GM12891 (cell line): ENCODE measurements at regions not wholly inside any gene's neighbourhood (a gene's known extent, or its start where the extent isn't known, plus 50 kb on each side); places are given as distances from the start of the nearest gene placed in this dataset.
"Not testable (repeated sequence)": the region's sequence is repeated elsewhere in the genome, so short reads cannot be mapped to it uniquely, and the experiment has no call there.

Experiments used
- DNase-seq: peaks from one replicate; pipeline ENCODE4 v3.0.0; 2011; ENCODE audit warnings: low spot score; ENCODE audit not compliant: insufficient read length
- FAIRE-seq: peaks from 2 replicates; lab custom pipeline; 2011; peaks lifted over from hg19 to GRCh38; lab: Jason Lieb, UNC
- PAX5 ChIP-seq: IDR thresholded peaks from 2 replicates; pipeline ENCODE4 v1.6.1; 2011; ENCODE audit warnings: low read length, moderate library complexity, mild to moderate bottlenecking; ENCODE audit not compliant: insufficient read depth, severe bottlenecking
- POLR2A ChIP-seq: IDR thresholded peaks from 2 replicates; pipeline ENCODE4 v1.6.1; 2011; ENCODE audit warnings: low read depth, low read length, control low read depth
- POLR2AphosphoS5 ChIP-seq: IDR thresholded peaks from 2 replicates; pipeline ENCODE4 v1.6.1; 2011; ENCODE audit warnings: low read depth, low read length, control low read depth
- POU2F2 ChIP-seq: IDR thresholded peaks from 2 replicates; pipeline ENCODE4 v1.6.1; 2011; ENCODE audit warnings: low read depth, mild to moderate bottlenecking, control low read depth, low read length, moderate library complexity
- SPI1 ChIP-seq: IDR thresholded peaks from 2 replicates; pipeline ENCODE4 v1.6.1; 2011; ENCODE audit warnings: low read depth, low read length, control low read depth
- TAF1 ChIP-seq: IDR thresholded peaks from 2 replicates; pipeline ENCODE4 v1.6.1; 2011; ENCODE audit warnings: low read depth, low read length, control low read depth

DNA sequence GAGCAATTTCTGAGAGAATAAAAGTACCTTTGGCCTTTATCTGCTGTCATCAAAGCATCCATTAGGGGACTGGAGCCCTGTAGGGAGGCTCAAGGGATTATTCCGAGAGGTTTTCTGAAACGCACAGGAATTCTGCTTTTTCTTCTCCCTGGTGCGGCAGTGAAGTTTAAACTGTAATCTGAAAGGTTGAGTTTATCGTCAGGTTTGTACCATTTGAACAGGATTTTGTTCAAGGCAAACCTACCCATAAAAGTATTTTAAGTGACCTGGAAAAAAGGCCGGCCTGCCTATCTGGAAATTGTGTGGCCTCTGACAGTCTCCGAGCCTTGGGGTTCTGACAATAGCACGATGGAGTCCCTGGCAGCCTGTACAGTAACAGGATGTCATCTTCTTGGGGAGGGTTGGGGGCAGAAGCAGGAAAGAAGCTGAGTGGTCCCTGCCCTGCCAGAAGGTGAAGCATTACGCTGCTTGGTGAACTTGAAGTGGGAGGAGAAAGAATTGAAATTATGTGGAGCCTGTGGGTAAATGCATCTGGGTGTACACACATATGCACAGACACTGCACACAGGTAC lies 272.0 kb downstream of the CYRIA start:
- FAIRE-seq (no peak), DNase-seq (no peak)
- TF ChIP-seq PAX5 (no peak), POU2F2 (no peak), SPI1 (no peak), POLR2A (no peak), TAF1 (no peak), POLR2AphosphoS5 (no peak)

DNA sequence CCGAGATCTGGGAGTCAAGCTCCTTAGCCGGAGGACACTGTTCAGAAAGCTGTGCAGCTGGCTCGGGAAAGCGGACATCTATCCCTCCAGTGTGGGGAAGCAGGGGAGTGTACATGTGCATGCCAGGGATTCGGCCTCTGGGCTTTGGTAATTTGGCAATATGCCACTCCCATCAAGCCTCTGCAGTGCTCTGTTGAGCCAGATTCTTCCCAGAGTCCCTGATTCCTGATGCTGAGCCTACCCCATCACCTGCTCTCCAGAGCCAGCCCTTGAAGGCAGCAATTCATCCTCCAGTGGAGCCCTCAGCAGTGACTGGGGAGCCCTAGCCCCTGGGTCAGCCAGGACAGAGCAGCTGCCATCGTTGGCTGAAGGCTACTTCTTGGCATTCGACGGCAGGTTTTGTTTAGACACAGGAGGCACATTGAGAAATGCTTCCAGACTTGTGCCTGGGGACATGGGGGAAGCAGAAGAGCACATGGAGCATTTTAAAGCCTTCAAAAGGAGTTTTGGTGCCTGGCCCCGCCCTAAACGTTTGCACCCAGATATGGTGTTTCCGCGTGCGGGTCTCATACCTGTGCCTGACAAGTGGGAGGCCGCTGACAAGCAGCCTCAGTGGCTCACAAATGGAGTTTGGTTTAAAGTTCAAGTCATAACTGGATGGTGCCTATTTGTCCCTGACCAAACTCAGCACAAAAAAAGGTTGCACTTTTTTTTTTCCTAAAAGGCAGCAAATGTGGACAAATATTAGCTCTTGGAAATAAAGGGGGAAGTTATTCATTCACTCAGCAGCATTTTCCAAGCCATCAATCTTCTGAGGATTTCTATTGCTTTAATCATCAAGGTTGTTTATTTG lies 272.8 kb downstream of the CYRIA start:
- no peak for FAIRE-seq
- TF ChIP-seq SPI1, result no peak
- no peak for TF ChIP-seq TAF1
- no peak for TF ChIP-seq POU2F2
- TF ChIP-seq POLR2AphosphoS5, result no peak
- TF ChIP-seq PAX5, result no peak
- no peak for TF ChIP-seq POLR2A
- DNase-seq, result no peak

DNA sequence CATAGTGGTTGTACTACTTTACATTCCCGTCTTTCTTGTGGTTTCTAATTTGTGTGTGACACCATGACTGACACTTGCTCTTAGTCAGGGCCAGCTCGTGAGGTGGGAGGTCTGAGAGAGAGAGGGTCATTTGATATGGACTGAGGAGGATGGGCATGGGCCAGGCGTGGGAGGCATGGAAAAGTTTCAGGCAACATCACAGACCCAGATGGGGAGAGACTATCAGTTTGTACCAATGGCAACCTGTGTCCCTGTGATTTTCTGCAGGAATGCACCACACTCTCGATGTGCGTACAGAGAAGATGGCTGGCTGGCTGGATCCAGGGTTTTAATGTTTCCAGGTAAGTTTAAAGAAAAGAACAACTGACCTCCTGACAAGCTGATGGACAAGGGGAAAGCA lies 273.6 kb downstream of the CYRIA start:
- DNase-seq (no peak), FAIRE-seq (no peak)
- TF ChIP-seq PAX5 (no peak), SPI1 (no peak), POLR2A (no peak), POU2F2 (no peak), POLR2AphosphoS5 (no peak), TAF1 (no peak)

DNA sequence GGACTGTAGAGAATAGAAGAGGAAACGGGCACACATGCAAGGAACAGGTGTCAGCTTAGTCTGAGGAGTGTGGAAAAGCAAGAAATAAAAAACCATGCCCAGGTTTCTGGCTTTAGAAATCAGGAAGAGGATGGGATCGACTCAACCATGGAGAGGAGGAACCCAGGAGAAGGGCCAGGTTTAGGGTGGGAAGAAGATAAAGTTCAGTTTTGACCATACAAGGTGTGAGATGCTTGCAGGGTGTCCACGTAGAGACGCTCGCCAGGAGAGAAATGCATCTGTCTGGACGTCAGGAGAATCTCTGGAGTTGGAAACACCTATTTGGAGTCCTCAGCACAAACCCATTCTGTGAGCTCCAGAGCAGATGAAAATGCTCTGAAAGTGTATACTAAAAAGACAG lies 275.1 kb downstream of the CYRIA start:
- DNase-seq (no peak), FAIRE-seq (no peak)
- TF ChIP-seq POLR2A, result no peak
- TF ChIP-seq POU2F2, result no peak
- no peak for TF ChIP-seq SPI1
- no peak for TF ChIP-seq TAF1
- TF ChIP-seq POLR2AphosphoS5, result no peak
- TF ChIP-seq PAX5, result no peak

DNA sequence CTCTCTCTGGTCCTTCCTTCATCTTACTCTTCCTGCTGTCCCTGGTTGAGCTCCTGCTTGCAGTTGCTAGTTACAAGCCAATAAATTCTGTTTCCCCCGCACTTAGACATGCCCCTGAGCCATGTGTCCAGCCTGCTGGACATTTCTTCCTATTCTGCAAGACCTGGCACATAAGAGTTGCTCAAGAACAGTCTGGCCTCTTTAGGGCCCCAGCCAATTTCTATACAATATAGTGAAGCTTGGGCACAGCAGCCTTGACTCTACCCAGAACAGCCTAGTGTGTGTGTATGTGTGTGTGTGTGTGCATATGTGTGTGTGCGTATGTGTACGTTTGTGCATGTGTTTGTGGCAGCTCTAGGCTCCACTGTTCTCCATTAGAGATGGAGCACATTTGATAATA lies 276.0 kb downstream of the CYRIA start:
- DNase-seq, result no peak
- FAIRE-seq, result no peak
- no peak for TF ChIP-seq SPI1
- no peak for TF ChIP-seq TAF1
- TF ChIP-seq POLR2AphosphoS5, result no peak
- TF ChIP-seq PAX5, result no peak
- TF ChIP-seq POLR2A, result no peak
- no peak for TF ChIP-seq POU2F2

DNA sequence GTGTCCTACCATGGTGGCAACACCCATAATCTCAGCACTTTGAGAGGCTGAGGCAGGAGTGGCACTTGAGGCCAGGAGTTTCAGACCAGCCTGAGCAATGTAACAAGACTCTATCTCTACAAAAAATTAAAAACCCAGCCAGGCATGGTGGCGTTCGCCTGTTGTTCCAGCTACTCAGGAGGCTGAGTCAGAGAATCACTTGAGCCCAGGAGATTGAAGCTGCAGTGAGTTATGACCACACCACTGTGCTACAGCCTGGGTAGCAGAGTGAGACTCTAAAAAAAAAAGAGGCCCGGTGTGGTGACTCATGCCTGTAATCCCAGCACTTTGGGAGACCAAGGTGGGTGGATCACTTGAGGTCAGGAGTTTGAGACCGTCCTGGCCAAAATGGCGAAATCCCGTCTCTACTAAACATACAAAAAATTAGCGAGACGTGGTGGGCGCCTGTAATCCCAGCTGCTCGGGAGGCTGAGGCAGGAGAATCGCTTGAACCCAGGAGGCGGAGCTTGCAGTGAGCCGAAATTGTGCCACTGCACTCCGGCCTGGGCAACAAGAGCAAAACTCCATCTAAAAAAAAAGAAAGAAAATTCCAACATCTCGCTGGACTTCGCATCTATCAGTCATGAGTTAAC lies 277.3 kb downstream of the CYRIA start:
- FAIRE-seq, DNase-seq: not testable (repeated sequence)

DNA sequence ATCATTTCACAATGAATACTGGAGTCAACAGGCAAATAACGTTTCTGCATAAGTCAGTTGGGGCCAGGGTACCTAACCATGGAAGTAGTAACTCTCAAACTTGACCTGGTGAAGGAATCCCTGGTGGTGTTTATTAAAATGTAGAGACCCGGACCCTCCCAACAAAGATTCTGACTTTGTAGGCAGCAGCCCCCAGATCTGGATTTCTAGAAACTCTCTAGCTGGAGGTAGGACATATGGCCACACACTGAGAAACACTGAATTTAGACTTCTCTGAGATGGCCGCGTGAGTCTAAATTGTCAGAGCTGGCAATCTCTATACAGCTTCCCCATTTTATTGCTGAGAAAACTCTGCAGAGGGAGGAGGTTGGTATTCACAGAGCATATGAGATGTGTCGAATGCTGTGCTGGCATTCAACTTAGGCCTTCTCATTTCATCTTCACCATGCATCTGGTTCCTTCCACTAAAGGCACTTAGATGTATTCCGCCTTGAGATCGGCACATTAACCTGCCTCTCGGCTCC lies 278.1 kb downstream of the CYRIA start:
- no peak for TF ChIP-seq PAX5
- TF ChIP-seq SPI1, result no peak
- no peak for TF ChIP-seq POLR2A
- TF ChIP-seq POLR2AphosphoS5, result no peak
- no peak for TF ChIP-seq POU2F2
- no peak for TF ChIP-seq TAF1
- FAIRE-seq (no peak), DNase-seq (no peak)

DNA sequence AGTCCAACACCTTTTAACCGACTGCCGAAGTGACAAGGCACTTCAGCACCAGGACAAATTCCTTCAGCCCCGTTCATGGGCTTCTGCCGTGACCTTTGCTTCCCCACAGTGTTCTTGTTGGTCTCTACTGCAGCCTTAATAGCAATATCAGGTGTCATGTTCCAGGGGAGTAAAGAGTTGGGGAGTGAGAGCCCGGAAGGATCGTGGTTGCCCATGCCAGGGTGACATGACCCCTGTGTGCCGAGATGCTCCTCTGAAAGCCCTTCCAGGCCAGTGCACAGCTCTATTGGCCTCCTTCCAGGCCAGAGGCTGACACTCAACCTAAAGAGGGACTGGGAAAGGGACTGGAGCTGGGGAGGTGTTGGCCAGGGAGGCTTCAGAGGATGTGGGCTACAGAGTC lies 279.2 kb downstream of the CYRIA start:
- FAIRE-seq (no peak), DNase-seq (no peak)
- TF ChIP-seq POLR2A (no peak), TAF1 (no peak), PAX5 (no peak), SPI1 (no peak), POLR2AphosphoS5 (no peak), POU2F2 (no peak)

DNA sequence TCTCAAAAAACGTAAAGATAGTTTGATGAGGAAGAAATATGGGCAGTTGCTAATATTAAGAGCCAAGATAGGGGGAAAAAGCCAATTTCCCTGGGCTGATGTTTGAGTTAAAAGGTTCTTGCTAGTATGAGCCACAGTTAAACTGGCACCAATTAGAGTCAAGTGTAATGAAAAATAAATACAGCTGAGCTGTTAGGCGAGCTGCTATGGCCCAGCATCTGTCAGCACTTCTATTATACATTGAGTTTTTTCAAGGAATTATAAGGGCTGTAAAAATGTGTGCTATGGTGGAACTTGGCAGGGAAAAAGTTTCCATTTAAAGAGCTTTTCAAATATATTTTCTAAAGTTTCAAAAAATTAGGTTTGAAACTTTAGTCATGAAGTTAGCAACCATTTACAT lies 279.6 kb downstream of the CYRIA start:
- DNase-seq (no peak), FAIRE-seq (no peak)
- TF ChIP-seq POLR2A (no peak), POU2F2 (no peak), TAF1 (no peak), PAX5 (no peak), POLR2AphosphoS5 (no peak), SPI1 (no peak)
